Non-pigmented ciliary epithelial cell (primary cell): ENCODE measurements at regions not wholly inside any gene's neighbourhood (a gene's known extent, or its start where the extent isn't known, plus 50 kb on each side); places are given as distances from the start of the nearest gene placed in this dataset.

Experiments
- DNase-seq: peaks from one replicate; pipeline ENCODE4 v3.0.0-alpha.2; 2010; ENCODE audit warnings: low read depth

GRCh38 chr13:39233519-39233918 lies 195.3 kb downstream of the NHLRC3 start:
- no peak for DNase-seq

GRCh38 chr13:39244561-39245230 lies 206.4 kb downstream of the NHLRC3 start:
- DNase-seq = no peak

- no peak for DNase-seq
Observed at GRCh38 chr13:39245688-39246087, 207.4 kb downstream of the NHLRC3 start.

GRCh38 chr13:39249982-39250381 lies 211.7 kb downstream of the NHLRC3 start:
- no peak for DNase-seq

GRCh38 chr13:39250440-39250839 lies 212.2 kb downstream of the NHLRC3 start:
- no peak for DNase-seq

- no peak for DNase-seq
Observed at GRCh38 chr13:39251340-39251739, 213.1 kb downstream of the NHLRC3 start.

- peak; percentile 9 for DNase-seq
Observed at GRCh38 chr13:39253774-39254173, 215.5 kb downstream of the NHLRC3 start.

- no peak for DNase-seq
Observed at GRCh38 chr13:39254601-39255000, 216.3 kb downstream of the NHLRC3 start.

- DNase-seq = no peak
Observed at GRCh38 chr13:39257642-39258041, 219.4 kb downstream of the NHLRC3 start.

- no peak for DNase-seq
Observed at GRCh38 chr13:39259371-39260140, 221.3 kb downstream of the NHLRC3 start.

- DNase-seq = no peak
Observed at GRCh38 chr13:39263033-39263432, 224.8 kb downstream of the NHLRC3 start.

GRCh38 chr13:39263531-39263930 lies 225.3 kb downstream of the NHLRC3 start:
- DNase-seq = no peak

GRCh38 chr13:39266426-39266825 lies 228.2 kb downstream of the NHLRC3 start:
- DNase-seq = no peak

- DNase-seq = no peak
Observed at GRCh38 chr13:39268398-39268797, 230.1 kb downstream of the NHLRC3 start.

GRCh38 chr13:39269004-39269403 lies 230.7 kb downstream of the NHLRC3 start:
- no peak for DNase-seq

GRCh38 chr13:39269411-39269810 lies 231.2 kb downstream of the NHLRC3 start:
- no peak for DNase-seq

GRCh38 chr13:39272994-39273393 lies 234.7 kb downstream of the NHLRC3 start:
- no peak for DNase-seq

GRCh38 chr13:39273953-39274738 lies 235.9 kb downstream of the NHLRC3 start:
- DNase-seq = no peak

- no peak for DNase-seq
Observed at GRCh38 chr13:39274739-39275325, 236.6 kb downstream of the NHLRC3 start.

GRCh38 chr13:39279077-39279476 lies 240.8 kb downstream of the NHLRC3 start:
- DNase-seq = no peak

- no peak for DNase-seq
Observed at GRCh38 chr13:39281539-39282150, 243.4 kb downstream of the NHLRC3 start.

GRCh38 chr13:39282400-39282972 lies 244.2 kb downstream of the NHLRC3 start:
- no peak for DNase-seq
